ENCODE measurements at regions not wholly inside any gene's neighbourhood (a gene's known extent, or its start where the extent isn't known, plus 50 kb on each side); places are given as distances from the start of the nearest gene placed in this dataset.
"Not testable (repeated sequence)": the region's sequence is repeated elsewhere in the genome, so short reads cannot be mapped to it uniquely, and the experiment has no call there.

- TF ChIP-seq CTCF (IDR thresholded peaks at IDR 0.05): no peak
- Mint-ChIP-seq H3K36me3 (no peaks in the 10 kb centered on the region), H3K9me3 (peaks cover 15 to 30% of the 10 kb centered on the region in 2 donors), H3K27me3 (ENCODE audit: low read depth in 2 of 2) (no peaks in the 10 kb centered on the region), H3K27ac (no peak overlapping the region), H3K4me3 (no peak overlapping the region), H3K4me1 (no peaks in the 10 kb centered on the region)
- peaks cover 4% of the 10 kb centered on the region for H3K9me3 ChIP-seq (ENCODE audit: control insufficient read depth, insufficient read depth, low read length)
- H3K27me3 ChIP-seq (ENCODE audit: control insufficient read depth, insufficient read depth, low read length): no peaks in the 10 kb centered on the region
- no peak for ATAC-seq
- H3K36me3 ChIP-seq (ENCODE audit: control insufficient read depth, insufficient read depth, low read length): no peaks in the 10 kb centered on the region
- no peak for DNase-seq
- no peaks in the 10 kb centered on the region for H3K4me1 ChIP-seq (ENCODE audit: control insufficient read depth, insufficient read depth, low read length)
- no peak overlapping the region for H3K27ac ChIP-seq (ENCODE audit: low read length)
- intact Hi-C loops (cut with micrococcal nuclease): no loop called here
- no peak overlapping the region for H3K4me3 ChIP-seq (ENCODE audit: low read length)
- WGBS (ENCODE audit: insufficient coverage): 56% methylated on average over 2 of the region's 4 CpGs
Measured at GRCh38 chr16:64679976-64680690, 441.7 kb downstream of the CDH11 start.

- Histone ChIP-seq H3K36me3 (ENCODE audit: control insufficient read depth, insufficient read depth, low read length) (no peaks in the 10 kb centered on the region), H3K9me3 (ENCODE audit: control insufficient read depth, insufficient read depth, low read length) (peaks cover 3% of the 10 kb centered on the region), H3K4me3 (ENCODE audit: low read length) (no peak overlapping the region), H3K27me3 (ENCODE audit: control insufficient read depth, insufficient read depth, low read length) (no peaks in the 10 kb centered on the region), H3K4me1 (ENCODE audit: control insufficient read depth, insufficient read depth, low read length) (no peaks in the 10 kb centered on the region), H3K27ac (ENCODE audit: low read length) (no peak overlapping the region)
- no peaks in the 10 kb centered on the region for H3K27me3 Mint-ChIP-seq (ENCODE audit: low read depth in 2 of 2)
- peaks cover 3 to 12% of the 10 kb centered on the region in 2 donors for H3K9me3 Mint-ChIP-seq
- TF ChIP-seq CTCF (IDR thresholded peaks at IDR 0.05): no peak
- H3K4me1 Mint-ChIP-seq: no peaks in the 10 kb centered on the region
- 89% methylated on average over 8 of the region's 8 CpGs for WGBS (ENCODE audit: insufficient coverage)
- DNase-seq: no peak
- no peak for ATAC-seq
- H3K4me3 Mint-ChIP-seq: no peak overlapping the region
- intact Hi-C loops (cut with micrococcal nuclease): no loop called here
- no peaks in the 10 kb centered on the region for H3K36me3 Mint-ChIP-seq
- H3K27ac Mint-ChIP-seq: no peak overlapping the region
Measured at GRCh38 chr16:64669573-64669972, 452.3 kb downstream of the CDH11 start.

GRCh38 chr16:64667334-64667877 lies 454.5 kb downstream of the CDH11 start:
- TF ChIP-seq CTCF (IDR thresholded peaks at IDR 0.05): no peak
- intact Hi-C loops (cut with micrococcal nuclease): no loop called here
- H3K27me3 Mint-ChIP-seq (ENCODE audit: low read depth in 2 of 2): no peaks in the 10 kb centered on the region
- no peaks in the 10 kb centered on the region for H3K4me1 ChIP-seq (ENCODE audit: control insufficient read depth, insufficient read depth, low read length)
- no peak overlapping the region for H3K4me3 ChIP-seq (ENCODE audit: low read length)
- H3K27ac ChIP-seq (ENCODE audit: low read length): no peak overlapping the region
- 94% methylated on average over 3 of the region's 3 CpGs for WGBS (ENCODE audit: insufficient coverage)
- H3K4me1 Mint-ChIP-seq: no peaks in the 10 kb centered on the region
- ATAC-seq: no peak
- H3K27ac Mint-ChIP-seq: no peak overlapping the region
- peaks cover 2 to 3% of the 10 kb centered on the region in 2 donors for H3K9me3 Mint-ChIP-seq
- no peaks in the 10 kb centered on the region for H3K36me3 ChIP-seq (ENCODE audit: control insufficient read depth, insufficient read depth, low read length)
- no peak overlapping the region for H3K4me3 Mint-ChIP-seq
- H3K36me3 Mint-ChIP-seq: no peaks in the 10 kb centered on the region
- no peaks in the 10 kb centered on the region for H3K27me3 ChIP-seq (ENCODE audit: control insufficient read depth, insufficient read depth, low read length)
- peaks cover 3% of the 10 kb centered on the region for H3K9me3 ChIP-seq (ENCODE audit: control insufficient read depth, insufficient read depth, low read length)
- DNase-seq: no peak

- H3K4me3 ChIP-seq (ENCODE audit: low read length): not testable (repeated sequence)
Measured at GRCh38 chr16:64662312-64662711, 459.6 kb downstream of the CDH11 start.

More at GRCh38 chr16:64662312-64662711, 459.6 kb downstream of the CDH11 start:
- H3K36me3 Mint-ChIP-seq; H3K27ac ChIP-seq (ENCODE audit: low read length); H3K27me3 ChIP-seq (ENCODE audit: control insufficient read depth, insufficient read depth, low read length); H3K4me1 Mint-ChIP-seq; H3K4me1 ChIP-seq (ENCODE audit: control insufficient read depth, insufficient read depth, low read length); H3K27me3 Mint-ChIP-seq (ENCODE audit: low read depth in 2 of 2); H3K9me3 ChIP-seq (ENCODE audit: control insufficient read depth, insufficient read depth, low read length); H3K4me3 Mint-ChIP-seq; H3K27ac Mint-ChIP-seq; ATAC-seq; DNase-seq; H3K36me3 ChIP-seq (ENCODE audit: control insufficient read depth, insufficient read depth, low read length); intact Hi-C loops (cut with micrococcal nuclease): not testable (repeated sequence)
- H3K9me3 Mint-ChIP-seq: peaks cover 9 to 13% of the 10 kb centered on the region in 2 donors

Measured in natural killer cell (primary cell).